AG20443 (cell line): ENCODE measurements at regions not wholly inside any gene's neighbourhood (a gene's known extent, or its start where the extent isn't known, plus 50 kb on each side); places are given as distances from the start of the nearest gene placed in this dataset.
"Not testable (repeated sequence)": the region's sequence is repeated elsewhere in the genome, so short reads cannot be mapped to it uniquely, and the experiment has no call there.

ENCODE experiments used
- DNase-seq: peaks from one replicate; pipeline ENCODE4 v3.0.0; 2012; ENCODE audit warnings: low spot score, mixed read lengths

DNA sequence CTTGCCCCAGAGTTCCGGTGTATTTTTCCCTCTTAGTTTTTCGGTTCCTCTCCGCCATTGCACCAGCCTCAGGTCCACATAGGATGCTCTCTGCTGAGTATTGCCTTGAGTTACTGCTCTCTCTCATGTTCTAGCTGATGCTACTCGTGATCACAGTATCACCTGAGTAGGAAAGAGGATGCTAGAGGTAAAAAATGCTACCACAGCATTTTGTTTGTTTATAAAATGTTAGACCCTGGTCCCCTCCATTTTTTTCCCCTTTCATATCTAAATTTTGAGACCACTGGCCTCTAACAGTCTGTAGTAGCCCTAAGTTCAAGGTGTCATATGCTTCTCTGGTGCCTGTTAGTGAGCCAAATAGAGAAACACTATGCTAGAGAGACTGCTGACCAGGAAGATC is 175.5 kb downstream of the OR2B2 start:
- no peak for DNase-seq

DNA sequence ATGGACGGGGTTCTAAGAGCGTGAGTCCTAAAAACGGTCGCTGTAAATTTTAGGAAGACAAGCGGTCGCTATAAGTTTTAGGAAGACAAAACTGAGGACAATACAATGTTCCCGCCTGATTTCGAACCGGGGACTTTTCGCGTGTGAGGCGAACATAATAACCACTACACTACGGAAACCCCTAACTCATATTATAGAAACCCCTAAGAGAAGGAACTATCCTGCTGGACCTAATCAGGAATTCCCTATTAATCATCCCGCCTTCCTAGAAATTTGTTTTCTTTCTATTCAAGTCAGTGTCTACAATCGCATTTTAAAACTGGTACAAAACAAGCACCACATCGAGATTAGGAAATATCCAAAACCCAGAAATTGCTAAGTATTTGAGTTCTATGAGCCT is 183.8 kb downstream of the OR2B2 start:
- DNase-seq, result no peak

DNA sequence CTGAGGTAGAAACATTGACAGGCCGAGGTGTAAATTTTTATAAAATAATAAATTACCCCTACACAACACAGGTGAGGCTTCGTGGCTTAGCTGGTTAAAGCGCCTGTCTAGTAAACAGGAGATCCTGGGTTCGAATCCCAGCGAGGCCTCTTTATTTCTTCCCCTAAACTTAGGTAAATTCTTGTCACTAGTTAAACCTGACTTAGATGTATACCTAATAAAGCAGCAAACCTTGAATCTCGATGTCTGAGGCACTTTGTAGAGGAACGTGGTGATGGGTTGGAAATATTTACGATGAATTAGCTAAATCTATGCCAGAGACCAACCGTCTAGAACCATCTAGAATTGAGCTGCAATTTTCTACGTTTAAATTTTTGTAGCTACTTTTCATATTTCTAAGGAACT is 185.6 kb downstream of the OR2B2 start:
- DNase-seq, result no peak

DNA sequence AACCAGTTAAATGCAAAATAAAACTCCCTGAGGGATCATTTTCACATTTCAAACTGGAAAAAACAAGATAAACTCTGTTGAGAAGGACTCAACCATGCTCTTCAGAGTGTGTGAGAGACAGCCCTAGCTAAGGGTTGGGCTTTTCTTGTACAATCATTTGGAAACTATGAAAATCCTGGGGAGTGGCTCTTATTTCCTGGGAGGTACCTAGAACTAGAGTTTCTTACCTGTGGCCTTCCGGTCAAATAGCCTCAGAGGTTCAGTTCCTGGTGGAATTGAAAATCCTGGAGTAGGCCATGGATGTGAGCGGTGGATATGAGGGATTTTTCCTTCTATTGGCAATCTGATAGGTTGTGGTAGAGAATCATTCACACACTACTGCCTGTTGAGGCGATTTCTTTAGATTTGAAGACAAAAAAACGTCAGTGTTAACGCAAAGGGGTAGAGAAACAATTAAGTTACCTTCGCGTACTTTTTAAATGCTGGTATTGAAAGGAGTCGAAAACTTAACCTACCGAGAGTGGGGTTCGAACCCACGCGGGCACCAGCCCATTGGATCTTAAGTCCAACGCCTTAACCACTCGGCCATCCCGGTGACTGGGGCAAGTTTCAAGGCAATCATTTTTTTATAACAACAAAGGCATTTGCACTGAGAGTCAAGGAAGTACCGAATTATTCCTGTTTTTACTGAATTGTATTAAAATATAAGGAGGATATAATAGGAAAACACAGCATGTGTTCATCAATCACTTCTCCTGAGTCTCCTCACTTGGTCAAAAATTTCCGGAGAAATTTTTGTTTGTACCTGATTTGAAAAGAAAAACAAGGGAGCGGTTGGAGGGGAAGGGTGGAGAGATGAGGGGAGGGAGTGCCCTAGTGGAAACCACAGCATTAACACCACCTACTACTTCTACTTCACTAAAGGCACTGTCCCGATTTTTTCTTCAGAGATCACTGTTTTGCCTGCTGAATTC is 191.3 kb downstream of the OR2B2 start:
- peak; percentile 12 for DNase-seq

DNA sequence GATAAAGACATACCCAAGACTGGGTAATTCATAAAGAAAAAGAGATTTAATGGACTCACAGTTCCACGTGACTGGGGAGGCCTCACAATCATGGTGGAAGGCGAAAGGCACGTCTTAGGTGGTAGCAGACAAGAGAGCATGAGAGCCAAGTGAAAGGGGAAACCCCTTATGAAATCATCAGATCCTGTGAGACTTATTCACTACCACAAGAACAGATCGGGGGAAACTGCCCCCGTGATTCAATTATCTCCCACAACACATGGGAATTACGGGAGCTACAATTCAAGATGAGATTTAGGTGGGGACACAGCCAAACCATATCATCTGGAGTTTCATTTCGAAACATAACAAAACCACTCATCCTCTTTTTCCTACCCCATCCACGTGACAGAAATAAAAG is 193.2 kb downstream of the OR2B2 start:
- not testable (repeated sequence) for DNase-seq

DNA sequence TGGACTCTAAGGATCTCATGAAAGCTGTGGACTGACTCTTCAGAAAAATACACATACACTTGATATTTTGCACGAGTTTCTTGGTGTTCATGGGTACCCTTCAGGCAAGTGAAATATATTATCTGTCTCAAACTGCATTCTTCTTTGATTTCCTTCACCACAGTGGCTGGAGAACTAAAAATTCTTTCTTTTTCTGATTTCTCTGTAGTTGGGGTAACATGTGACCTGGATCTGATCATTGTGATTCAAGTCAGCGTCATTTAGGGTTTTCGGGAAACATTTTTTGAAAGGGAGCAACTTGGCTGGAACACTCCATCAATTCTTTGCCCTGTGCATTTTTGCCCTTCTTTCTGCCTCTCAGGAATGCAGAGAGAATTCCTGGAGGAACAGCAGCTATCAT is 205.8 kb downstream of the OR2B2 start:
- no peak for DNase-seq

DNA sequence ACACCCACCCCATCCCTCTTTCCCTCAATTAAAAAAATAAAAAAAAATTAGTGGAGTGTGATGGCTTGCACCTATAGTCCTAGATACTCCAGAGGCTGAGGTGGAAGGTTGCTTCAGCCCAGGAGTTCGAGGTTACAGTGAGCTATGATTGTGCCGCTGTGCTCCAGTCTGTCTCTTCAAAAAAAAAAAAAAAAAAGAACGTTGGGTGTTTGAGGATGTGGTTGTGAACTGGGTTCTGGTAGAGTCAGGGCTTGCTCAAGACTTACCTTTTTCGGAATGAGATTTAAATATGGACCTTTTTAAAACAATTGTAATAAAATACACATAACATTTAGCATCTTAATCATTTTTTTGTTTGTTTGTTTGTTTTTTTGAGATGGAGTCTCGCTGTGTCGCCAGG is 211.9 kb downstream of the OR2B2 start:
- DNase-seq, result no peak

DNA sequence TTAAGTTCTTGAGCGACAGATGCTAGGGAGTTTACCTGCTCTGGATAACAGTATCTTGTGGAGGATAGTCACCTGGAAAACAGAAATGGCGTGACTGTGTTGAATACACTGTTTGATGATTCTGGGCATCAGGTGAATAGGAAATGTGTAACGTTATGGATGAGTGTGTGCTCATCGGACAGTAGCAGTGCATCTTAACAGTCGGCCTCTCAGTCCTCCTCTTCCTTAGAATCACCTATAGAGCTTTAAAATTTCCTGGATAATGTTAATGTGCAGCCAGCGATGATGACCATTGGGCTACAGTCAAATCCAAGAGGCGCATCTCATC is 217.7 kb downstream of the OR2B2 start:
- DNase-seq, result no peak

DNA sequence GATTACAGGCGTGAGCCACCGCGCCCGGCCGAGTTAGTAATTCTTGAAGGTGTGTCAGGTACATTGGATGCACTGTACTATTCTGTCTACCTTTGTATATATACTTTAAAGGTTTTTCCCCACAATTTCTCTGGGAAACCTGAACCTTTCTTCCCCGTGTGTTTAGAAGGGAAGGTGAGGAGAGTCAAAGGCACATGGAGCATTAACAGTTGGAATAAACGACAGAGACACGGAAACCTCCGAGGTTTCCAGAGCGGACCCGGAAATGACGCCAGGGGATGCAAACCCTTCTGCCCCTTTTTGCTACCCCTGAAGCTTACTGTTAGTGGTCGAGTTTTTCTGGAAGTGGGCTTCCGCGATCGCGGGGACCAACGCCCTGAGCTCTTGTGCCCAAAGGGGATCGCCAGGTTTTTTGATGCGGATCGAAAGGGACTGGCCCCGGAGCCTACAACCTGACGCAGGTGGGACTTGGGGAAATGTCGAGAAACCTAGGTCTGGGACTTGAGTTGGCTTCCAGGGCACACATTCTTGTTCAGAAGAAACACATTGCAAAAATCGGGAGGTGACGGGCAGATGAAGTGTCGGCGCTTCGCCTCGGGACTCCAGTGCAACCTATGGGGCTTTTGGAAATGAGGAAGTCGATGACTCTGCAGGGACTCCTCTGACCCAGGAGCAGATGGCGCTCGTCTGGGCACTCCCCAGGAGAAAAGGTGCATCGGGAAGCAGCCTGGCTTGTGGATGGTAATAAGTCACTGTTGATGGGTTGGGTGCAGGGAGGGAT is 218.2 kb downstream of the OR2B2 start:
- DNase-seq, result no peak

DNA sequence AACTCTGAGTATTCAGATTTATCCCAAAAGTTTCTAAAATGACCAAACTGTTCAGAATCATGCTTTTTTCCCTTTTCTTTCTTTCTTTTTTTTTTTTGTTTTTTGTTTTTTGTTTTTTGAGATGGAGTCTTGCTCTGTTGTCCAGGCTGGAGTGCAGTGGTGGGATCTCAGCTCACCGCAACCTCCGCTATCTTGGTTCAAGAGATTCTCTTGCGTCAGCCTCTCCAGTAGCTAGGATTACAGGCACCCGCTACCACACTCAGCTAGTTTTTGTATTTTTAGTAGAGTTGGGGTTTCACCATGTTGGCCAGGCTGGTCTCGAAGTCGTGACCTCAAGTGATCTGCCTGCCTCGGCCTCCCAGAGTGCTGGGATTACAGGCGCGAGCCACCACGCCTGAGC is 219.2 kb upstream of the ZNF184 start:
- DNase-seq, result not testable (repeated sequence)

DNA sequence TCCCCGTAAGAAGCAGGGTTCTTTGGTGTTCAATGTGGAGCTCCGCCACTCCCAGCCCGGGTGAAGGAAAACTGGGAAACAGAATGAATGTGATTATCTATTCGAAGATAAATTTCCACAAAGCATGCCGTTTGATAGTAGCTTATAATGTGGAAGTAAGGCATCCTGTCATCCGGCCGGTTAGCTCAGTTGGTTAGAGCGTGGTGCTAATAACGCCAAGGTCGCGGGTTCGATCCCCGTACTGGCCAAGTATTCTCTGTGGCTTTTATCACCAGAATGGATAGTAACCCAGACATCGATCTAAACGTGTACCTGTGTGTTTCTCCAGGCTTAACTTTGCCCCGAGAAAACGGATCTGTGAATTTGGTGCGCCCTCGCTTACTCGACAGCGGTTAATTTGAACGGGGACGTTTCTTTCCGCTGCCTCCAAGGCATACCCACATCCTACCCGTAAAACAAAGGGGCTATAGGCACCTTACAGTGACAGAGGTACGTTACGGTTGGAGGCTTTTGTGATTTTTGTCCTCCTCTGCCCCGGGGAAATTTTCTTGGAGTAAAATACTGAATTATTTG is 215.2 kb upstream of the ZNF184 start:
- peak; percentile 66 for DNase-seq

DNA sequence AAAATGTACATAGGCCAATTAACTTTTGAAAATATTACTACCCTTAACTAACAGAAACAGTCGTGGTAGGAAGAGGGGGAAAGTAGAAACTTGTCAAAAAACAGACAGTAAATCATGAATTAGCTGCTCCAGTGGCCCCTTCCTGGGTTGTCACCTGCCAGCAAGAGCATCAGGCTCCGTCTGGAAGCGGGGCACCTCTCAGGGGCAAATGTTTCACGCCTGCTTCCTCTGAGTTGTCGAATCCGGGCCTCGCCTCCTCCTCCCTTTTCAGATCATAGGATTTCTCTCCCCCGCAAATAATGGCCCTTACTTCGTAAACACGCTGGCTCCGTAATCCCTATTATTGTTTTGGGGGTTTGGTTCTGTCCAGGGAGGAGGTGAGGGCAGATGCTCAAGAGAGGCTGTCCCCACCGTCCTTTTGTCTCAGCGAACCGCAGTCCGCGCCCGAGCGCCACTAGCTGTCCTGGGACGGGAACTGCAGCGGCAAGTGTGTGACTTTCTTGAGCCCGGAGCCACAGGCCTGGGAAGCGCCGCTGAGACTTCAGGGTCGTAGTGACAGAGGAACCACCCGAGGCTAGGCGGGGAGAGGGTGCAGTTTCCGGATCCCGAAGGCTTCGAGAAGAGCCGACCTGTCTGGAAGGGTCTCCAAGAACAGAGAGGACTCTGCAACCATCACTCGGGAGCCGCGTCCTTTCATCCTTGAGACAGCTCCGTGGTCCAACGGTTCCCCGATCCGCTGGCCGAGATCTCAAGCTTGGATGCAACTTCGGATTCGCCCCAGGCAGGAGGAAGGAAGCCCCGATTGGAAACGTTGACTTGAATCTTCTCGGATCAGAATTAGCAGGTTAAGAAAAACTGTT is 214.5 kb upstream of the ZNF184 start:
- DNase-seq, result peak; percentile 87

DNA sequence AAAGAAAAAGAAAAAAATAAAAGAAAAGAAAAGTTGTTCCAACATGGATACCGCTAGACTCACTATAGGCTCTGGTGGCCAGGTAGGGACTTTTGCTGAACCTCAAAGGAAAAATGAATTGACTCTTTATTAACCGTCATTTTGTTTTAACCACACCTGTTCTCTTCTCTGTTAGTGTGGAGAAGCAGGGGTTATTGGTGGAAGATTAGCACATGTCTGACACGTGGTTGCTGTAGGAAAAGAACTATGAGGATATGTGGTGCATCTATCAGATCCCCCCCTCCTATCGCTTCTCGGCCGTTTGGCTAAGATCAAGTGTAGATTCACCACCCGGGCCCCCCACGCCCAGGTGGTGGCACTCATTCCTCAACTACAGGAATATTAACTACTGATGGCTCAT is 212.4 kb upstream of the ZNF184 start:
- DNase-seq, result no peak

DNA sequence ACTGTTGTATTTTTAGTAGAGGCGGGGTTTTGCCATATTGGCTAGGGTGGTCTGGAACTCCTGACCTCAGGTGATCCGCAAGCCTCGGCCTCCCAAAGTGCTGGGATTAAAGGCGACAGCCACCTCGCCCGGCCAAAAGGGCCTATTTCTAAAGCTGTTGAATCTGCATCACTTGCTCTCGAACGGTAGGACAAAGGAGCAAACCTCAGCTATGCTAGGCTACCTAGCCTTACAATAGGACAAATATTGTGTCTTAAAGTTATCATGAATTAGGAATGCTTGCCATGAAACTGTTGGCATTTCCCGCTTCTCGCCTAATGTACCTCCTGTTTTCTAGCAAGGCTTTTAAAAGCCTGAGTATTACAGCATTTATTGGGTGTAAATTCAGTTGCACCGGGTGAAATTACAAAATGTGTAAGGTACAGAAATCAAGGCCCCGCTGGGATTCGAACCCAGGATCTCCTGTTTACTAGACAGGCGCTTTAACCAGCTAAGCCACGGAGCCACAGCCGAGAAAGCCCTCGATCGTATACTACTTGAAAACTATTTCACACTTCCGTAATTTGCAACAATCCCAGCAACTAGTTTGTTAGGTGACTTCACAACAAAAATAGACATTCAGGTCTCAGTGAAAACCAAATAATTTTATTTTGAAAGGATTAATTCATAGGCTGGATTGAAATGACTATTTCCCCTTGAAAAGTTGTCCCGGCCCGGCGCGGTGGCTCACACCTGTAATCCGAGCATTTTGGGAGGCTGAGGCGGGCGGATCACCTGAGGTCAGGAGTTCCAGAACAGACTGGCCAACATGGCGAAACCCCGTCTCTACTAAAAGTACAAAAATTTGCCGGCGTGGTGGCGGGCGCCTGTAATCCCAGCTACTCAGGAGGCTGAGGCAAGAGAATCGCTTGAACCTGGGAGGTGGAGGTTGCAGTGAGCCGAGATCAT is 211.6 kb upstream of the ZNF184 start:
- peak; percentile 19 for DNase-seq

DNA sequence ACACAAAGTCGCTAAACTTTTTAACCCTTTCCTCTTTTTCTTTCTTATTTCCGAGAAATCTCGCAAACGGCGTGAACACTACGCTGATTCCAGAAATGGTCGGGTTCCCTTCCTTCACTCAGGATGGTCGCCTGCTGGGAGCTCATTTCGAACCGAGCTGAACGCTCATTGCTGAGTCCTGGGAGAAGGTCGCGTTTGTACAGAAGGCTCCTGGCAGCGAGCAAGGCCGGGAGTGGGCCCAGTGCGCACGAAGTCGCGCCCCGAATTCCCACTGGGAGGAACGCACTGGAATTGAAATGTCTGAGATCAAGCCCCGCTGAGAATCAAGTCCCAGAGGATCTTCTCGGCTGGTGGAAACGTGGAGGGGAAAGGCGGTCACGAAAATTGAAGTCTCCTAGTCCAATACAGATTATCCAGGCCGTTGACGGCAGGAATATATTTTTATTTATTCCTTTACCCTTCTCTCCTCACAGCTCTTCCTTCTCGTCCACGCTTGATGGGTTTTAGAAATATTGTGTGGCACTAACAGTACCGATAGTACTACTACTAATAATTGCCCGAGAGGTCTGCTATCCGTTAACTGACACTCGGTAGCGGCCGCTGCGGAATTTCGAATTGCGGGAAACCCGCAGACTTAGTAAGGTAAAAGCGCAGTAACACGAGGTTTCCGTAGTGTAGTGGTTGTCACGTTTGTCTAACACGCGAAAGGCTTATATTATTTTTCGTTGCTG is 207.2 kb upstream of the ZNF184 start:
- no peak for DNase-seq

DNA sequence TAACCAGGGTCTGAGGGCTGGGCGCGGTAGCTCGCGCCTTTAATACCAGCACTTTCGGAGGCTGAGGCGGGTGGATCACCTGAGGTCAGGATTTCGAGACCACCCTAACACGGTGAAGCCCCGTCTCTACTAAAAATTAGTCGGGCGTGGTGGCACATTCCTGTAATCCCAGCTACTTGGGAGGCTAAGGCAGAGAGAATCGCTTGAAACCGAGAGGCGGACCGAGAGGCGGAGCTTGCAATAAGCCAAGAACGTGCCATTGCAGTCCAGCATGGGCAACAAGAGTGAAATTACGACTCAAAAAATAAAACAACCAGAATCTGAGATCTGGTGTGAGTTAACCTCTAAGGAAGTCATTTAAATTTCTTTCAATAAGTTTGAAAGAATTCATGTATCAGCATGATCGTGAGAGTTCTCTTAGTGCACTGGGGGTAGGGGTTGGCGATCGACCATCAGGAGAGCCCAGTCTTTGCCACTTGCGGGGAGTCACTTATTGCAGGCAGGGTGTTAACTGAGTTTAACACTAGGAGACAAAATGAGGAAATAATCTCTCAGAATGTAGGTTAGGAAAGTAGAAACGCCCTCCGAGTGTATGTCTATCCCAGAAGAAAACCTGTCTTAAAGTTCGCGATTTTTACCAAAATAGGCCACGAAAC is 206.5 kb upstream of the ZNF184 start:
- no peak for DNase-seq

DNA sequence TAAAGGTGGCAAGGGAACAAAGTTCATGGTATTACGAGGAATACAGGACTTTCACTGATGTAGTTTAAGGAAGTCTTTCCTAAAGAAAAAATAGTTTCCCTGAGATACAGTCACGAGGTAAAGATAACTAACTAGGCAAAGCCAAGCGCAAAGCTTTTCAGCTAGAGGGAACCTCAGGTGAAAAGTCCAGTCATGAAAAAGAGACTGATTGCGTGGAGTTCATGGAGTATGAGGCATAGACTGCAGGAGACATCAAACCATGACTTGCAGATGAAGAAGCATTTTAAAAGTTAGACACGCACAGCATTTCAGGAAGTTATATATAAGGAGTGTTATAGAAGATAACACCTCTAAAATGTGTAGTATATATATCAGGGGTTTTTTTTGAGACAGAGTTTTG is 205.6 kb upstream of the ZNF184 start:
- no peak for DNase-seq

DNA sequence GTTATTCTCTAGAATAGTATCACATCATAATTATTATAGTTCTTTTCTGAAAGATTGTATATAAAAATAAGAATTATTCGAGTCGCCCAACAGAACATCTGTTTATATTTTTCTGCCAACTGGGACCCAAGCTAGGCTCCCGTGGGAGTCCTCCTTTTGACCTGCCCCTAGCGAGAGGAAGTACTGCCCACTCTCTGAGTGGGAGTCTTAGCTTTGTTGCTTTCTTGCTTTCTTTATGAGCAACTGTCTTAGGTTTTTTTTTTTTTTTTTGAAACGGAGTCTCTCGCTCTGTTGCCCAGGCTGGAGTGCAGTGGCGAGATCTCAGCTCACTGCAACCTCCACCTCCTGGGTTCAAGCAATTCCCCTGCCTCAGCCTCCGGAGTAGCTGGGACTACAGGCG is 202.0 kb upstream of the ZNF184 start:
- DNase-seq, result no peak

DNA sequence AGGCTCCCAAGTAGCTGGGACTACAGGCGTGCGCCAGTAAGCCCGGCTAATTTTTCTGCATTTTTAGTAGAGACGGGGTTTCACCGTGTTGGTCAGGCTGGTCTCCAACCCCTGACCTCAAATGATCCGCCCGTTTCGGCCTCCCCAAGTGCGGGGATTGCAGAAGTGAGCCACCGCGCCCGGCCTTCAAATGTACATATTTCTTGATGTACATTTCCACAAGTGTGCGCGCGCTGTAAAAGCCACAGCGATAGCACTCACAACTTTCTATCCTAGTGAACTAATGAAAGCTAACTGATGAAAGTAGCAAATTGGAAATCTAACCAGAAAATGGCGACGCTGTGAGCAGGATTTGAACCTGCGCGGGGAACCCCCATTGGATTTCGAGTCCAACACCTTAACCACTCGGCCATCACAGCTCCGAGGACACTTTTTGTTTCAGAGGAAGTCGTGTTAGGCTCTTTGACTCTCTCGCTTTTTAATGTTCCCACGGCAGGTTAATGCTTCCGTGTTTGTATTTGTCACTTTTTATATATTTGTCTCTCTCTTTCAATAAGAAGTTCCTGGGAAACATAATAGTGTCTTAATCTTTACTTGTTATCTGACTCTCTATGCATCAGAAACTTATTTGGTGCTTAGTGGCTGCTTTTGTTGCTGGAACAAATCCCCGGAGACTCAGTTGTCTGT is 199.4 kb upstream of the ZNF184 start:
- DNase-seq, result no peak
